CD4-positive, alpha-beta T cell treated with Interleukin-4 for 4 hours (primary cell): ENCODE measurements at regions not wholly inside any gene's neighbourhood (a gene's known extent, or its start where the extent isn't known, plus 50 kb on each side); places are given as distances from the start of the nearest gene placed in this dataset.

Source experiments
- DNase-seq: peaks from one replicate; pipeline ENCODE4 v3.0.0-alpha.2; 2020

DNA sequence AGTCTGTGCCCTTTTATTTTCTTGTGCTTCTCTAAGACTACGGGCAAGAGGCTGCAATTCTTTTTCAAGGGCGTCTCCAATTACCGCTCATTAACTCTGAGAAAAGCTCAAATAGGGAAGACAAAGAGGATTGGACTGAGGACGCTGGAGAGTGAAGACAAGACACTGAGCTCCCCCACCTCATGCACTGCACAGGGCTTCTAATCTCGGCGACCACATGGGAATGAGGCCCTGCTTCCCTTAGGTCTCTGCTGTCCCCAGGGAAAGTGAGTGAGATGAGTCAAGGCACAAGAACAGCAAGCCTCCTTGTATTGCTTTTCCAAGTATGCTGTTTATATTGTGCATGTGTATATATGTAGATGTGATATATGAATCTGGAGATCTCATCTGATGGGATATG, 392.2 kb upstream of the CFAP20DC start:
- no peak for DNase-seq

DNA sequence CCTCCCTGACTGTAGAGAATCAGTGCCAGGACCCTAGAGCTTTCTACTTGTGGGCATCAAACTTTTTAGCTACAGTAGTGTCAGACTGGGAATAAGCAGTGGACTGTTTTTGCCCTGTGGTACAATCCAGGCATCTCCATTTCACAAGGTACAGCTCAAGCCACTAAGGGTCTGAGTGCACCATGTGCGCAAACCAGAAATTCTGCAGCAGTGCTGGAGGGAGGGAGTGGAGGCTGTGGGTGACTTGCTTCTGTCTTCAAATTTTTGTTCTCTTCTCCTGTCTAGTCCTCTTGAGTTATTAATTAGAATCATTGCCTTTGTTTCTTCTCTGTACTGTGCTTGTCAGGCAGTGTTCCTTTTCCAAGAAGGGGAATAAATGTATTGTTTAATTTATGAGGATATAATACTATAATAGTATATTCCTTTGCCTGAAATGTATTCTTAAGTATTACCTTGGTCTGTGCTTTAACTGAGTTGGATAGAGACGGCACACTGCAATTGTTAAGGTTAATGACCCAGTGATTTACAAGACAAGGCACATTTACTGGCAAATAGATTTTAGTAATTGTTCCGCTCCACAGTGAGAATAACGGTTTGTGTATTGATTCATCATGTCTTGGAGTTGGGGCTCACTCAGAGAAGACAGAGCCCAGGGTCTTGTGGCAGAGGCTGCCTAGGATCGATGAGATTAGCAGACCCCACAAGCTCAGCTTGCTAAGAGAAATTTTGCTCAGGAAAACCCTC, 390.6 kb upstream of the CFAP20DC start:
- DNase-seq: no peak

DNA sequence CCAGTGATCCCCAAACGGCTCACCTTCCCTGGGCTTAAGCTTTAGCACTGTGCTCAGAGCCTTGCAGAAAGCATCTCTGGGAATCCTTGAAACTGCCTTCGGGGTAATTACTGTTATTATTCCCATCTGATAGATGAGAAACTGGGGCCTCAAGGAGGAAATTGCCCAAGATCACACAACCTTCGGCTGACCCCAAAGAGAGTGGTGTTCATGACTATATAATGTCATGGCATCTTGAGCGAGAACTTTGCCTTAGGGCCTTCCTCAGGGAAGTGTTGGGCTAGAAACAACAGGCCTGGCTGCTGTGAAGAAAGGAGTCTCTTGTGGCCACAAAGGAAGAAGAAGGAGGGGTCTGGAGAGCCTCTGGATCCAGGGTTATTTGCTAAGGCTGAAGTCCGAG, 388.7 kb upstream of the CFAP20DC start:
- DNase-seq: no peak

DNA sequence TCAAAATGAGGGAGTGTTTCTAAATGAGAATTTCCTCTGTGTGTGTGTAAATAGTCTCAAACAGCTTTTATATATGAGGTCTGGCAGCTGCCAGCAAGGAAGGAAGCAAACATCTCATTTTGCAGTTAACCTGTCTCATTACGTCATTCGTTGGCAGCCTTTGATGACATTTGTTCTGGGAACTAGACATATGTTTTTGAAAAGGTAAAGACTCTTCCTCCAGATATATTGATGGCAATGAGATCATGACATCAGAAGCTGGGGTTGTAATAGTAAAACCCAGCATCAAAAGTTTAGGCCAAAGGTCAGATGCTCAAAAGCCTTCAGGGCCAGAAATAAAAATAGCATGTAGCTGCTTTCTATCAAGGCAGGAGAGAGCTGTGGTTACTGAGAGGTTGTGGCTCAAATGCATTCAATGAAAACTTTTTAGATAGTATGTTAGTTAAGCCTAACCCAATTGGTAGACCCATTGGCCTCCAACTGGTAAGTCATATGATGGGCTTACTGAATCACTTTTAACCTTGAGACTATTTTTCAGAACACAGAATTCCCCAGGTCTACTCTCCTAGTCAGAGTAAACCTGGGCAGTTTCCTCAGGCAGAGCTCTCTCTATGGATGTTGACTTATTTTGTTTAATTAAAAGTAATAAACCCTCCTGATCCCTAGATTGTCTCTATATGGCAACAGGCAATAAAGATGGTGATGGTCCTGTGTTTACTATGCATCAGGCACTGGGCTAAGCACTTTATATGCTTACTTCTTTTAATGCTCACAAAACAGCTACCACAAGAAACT, 386.5 kb upstream of the CFAP20DC start:
- DNase-seq: no peak

DNA sequence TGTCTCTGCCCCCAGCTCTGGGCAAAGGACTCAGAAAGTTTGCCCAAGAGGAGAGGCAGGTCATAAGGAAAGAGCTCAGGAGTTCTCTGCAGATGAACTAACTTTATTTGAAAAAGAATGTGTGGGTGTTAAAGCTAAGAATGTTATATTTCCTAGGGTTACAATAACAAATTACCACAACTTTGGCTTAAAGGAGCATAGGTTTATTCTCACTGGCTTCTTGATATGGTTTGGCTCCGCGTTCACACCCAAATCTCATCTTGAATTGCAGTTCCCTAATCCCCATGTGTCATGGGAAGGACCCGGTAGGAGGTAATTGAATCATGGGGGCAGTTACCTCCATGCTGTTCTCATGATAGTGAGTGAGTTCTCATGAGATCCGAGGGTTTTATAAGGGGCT, 383.7 kb upstream of the CFAP20DC start:
- no peak for DNase-seq

DNA sequence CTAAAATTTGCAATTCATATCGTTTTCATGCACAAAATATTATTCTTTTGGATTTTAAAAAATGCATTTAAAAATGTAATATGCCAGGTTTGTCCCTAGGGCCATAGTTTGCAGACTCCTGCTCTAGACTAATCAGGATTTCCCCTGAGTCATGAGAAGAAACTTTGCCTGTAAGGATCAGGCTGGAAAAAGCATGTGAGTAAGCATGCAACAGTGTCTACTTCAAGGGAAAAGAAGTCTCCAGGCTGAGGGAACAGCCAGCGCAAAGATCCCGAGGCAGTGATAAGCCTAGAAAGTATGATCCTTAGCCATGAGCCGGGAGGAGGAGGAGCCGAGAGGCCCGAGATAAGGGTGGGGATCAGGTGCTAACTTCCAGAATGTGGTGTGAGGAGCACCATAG, 382.8 kb upstream of the CFAP20DC start:
- DNase-seq: no peak

DNA sequence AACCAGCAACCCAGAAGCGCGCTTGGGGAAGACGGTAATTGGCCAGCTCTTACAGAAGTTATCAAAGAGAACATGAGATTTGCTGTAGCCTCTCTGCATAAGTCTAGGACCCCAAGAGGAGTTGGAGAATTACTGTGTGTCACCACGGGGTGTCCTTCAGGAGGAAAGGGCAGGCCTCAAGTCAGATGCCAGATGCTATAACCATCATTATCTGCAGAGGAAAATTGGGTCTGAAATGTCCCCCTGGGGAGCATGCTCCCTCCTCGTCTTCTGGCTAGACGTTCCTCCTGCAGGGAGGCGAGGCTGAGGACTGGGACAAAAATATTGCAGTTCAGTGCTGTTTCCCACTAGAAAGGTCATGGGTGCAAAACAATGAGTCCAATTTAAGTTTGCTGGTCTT, 380.5 kb upstream of the CFAP20DC start:
- no peak for DNase-seq

DNA sequence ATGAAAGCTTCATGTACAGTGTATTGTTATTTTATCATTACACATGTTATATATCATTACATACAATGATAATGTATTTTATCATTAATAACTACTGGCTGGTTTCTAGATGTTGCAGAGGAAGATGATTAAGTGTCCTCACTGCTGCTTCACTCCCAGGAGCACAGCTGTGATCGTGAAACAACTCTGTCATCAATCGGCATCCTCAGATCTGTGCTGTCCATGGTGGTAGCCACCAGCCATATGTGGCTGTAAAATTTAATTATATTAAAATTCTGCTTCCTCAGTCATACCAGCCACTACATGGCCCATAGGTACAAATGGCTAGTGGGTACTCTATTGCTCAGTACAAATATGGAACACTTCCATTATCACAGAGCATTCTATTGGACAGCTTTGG, 379.4 kb upstream of the CFAP20DC start:
- no peak for DNase-seq

DNA sequence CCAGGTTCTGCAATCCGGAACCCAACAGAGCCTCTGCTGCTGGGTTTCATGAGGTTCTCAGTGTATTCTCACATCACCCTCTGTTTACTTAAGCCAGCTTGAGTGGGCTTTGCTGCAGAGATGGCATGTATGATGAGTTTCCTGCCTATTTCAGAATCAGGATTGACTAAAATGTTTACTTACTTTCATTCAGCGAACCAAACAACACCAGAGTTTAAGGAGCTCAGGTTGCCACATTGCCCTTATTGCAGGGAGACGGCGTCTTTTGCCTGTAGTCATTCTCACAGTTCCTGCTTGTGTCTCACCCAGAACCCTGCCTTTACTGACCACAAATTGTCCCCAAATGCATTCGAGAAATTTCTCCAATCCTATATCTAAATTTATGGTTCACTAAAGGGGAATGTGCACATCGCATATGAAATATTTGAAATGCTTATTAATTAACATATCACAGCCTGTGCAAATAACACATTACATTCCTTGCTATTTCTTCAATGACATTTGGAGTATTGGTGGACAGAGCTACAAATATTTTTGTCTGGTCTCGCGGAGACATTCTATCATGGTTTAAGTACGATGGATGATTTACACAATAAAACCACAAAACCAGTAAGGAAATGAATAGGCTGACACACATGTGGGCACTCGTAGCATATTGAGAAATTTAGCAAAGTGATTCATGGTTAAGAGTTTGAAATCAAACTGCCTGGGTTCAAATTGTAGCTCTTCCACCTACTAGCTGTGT, 377.2 kb upstream of the CFAP20DC start:
- peak; percentile 58 for DNase-seq

DNA sequence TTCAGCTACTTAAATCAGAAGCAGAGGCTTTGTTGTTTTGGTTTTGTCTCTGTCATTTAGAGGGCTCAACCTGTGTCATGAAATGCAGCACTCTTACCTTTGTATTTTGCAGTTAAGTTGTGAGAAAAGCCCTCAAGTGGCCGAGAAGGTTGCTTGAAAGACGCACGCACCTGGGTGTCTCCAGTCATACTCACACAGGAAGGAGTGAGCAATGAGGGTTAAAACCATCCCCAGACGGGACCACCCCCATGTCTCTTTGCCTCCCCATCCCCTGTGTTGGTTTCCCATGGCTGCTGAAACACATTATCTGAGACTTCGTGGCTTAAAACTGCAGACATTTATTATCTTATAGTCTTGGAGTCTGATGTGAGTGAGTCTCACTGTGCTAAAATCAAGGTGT, 376.1 kb upstream of the CFAP20DC start:
- peak; percentile 87 for DNase-seq

DNA sequence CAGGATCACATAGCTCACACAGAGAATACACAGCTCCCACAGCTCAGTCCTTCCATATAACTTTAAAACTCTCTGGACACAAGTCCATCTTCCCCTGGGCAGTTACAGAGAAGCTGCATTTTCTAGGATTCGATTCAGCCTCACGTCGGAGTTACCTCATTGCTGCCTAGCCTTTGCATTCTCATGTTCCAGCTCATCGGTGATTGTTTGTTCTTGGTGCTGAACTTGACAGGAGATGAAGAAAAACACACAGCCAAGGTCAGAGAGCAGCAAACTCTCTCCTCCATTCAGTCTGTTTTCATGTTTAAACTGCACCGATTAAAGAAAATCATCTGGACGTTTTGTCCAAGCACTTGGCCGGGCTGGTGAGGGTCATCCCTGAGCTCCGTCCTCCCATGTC, 375.5 kb upstream of the CFAP20DC start:
- DNase-seq: no peak

DNA sequence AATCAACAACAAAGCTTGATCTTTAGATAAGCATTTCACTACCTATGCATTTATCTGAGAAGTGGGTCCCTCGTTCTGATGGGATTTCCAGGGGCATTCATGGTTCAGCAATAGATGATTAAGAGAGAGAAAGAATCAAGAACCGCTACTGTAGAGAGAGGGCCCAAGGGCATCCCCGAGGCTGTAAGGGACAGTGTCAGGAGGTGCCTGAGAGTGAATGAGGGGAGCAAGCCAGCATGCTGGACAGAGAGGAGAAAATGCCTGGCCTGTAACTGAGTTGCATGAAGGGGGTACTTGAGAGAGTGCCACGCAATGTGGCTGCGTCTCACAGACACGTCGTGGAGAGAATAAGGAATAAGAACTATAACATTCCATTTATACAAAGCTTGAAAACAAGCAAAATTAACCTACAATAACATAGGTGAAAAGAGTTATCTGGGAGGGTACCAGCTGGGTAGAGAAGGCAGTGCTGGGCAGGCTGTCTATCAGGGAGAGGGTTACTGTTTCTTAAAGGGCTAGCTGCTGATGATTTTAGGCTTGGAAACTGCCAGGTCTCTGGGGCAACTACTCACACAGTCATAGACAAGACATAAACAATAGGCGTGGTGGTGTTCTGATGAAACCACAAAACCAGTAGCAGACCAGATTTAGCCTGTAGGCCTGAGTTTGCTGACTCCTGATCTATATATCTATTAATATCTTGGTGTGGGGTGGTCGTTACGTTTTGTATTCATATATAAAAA, 374.6 kb upstream of the CFAP20DC start:
- DNase-seq: peak; percentile 86

DNA sequence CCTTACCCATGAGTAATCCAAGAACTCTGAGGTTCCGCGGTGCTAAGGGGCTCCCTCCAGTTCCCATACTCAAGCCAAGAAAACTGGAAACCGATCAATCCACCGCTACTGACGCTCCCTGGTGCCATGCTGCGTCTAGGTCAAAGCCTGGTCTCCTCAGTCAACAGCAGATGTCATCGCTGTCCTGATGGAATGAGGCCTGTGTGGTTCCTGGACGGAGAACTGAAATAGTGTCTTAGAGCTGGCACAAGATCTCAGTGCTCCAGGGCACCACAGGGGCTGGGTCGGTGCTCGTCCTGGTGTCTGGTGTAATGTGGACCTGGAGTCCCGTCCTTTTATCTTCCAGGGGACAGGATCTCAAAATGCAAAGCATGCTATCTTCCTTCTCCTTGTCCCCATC, 373.9 kb upstream of the CFAP20DC start:
- DNase-seq: no peak

DNA sequence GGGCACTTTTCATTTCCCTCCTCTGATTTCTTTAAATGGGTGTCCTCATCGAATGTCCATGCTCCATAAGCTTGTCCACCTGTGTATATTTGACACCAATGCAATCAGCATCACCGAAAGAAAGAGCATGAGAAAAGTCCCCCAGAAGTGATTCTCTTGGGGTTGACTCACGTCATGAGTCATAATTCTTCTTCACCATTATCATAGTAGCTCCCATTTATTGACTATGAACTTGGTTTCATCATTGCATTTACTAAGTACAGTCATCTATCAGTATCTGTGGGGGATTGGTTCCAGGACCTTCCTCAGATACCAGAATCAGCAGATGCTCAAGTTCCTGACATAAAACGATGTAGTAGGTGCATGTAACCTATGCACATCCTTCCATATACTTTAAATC, 372.5 kb upstream of the CFAP20DC start:
- DNase-seq: peak; percentile 34

DNA sequence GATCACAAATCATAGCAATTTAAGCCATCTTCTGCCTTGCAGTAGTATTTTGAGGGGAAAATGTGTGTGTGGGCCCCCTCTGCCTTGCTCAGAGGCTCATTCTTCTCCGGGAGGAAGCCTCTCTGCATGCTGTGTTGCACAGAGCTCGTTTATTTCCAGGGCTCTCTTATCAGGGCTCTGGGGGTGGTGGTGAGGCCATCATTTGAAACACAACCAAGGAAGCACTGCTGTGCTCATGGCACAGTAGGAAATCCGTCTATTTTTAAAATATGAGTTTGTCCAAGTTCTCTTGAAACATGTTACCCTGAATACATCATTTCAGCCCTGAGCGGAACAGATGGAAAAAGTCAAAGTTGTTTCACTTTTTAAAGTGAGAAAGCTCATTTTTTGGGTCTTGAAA, 369.0 kb upstream of the CFAP20DC start:
- DNase-seq: no peak

DNA sequence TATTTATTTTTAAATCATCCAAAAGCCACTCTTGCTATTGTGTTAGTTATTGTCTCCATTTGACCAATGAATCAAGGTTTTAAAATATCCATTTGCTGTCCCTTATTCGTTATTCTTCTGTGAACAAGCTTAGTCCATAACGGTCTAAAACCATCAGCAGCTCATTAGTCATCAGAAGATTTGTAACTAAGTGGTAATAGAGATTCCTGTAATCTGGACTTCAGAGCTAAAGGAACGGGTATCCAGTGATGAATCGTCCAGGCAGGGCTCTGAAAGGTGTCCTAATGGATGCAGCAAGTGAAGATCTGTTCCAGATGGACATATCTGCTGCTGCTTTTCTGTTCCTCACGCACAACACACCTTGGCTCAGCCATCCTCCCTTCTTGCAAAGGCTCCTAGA, 362.7 kb upstream of the CFAP20DC start:
- DNase-seq: no peak

DNA sequence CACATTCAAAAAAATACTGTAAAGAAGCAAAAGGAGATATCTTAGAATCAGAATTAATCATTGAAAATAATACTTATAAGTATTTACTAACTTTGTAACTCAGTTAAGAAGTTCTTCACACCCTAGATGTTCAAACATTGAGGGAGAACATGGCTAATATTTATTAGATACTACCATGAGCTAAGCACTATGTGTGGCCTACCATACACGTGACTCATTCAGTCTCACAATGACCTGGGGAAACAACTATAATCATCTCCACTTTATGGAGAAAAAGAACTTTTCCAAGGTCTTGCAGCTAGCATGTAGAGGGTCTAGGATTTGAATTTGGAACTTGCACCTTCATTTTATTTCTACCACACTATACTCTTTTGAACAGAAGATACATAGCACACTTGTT, 361.9 kb upstream of the CFAP20DC start:
- DNase-seq: no peak

DNA sequence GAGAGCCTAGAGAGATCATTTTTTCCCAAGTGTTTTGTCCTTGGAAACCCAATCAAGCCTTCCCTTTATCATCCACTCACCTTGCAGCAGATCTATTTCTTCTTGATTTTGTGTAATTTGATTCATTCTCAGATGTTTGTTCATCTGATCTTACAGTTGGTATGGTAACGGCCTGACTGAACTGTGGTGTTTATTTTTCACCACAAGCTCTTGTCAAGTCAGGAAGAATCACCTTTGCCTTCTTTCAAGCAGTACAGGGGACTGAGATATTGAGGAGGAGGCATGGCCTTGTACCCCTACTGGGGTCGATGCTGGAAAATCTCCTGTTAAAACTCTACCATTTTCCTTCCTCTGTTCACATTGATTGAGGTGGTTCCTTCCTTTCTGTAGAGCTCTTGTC, 361.4 kb upstream of the CFAP20DC start:
- DNase-seq: no peak

DNA sequence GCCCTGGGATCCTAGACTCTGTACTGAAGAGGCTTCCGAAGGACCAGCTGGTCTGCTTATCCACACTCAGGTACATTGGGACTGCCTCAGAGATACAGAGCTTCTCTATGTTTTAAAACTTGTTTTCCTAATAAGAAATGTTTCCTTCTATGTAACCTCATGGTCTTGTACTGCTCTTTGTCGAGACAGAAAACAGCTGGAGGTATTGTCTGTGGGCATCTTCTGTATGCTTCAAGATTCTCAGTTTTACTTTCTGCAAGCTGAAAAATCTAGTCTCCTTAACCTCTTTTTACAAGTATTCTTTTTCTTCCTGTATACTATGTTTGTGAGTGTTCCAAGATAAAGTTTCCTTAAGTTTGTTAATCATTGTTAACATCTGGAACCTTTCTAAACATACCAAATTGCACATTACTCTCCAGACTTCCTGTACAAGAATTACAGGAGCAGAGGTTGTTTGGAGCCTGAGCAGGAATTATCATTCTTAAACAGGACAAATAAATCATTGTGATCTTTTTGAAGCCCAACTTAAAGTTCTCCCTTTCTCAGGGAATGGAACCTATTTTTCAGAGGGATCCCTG, 358.3 kb upstream of the CFAP20DC start:
- DNase-seq: no peak

DNA sequence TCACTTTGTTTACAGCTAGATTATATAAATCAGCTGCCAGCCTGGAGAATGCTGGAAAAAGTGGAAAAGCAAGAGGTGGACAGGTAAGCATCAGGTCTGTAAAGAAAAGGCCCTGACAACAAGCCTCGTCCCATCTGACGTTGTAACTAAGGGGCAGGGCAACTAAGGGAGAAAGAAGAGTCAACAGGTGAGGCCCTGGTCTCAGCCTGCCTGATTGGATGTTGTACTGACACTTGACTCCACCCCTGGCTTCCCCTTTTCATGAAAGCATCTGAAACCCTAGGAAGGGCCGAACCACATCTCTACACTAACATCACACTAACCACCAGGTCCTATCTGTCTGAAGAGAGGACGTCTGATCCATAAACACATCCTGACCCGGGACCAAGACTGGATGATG, 357.6 kb upstream of the CFAP20DC start:
- no peak for DNase-seq

DNA sequence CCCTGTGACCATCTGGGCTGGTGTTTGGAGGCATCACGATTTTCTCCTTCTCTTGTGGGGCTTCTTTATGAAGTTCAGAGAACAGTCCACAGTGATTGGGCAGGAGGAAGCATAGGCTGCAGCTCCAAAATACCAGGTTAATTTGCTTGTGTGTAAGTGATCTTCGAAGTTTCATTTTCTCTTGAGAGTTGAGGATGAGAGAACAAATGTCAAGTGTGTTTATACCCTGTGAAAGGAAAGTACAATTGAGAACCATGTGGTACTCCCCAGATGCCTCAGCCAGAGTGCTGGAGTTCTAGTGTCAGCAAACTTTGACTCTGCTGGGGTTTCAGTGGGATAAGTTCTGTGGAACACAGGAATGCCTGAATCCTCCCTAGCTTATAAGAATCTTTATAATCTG, 357.1 kb upstream of the CFAP20DC start:
- DNase-seq: no peak

DNA sequence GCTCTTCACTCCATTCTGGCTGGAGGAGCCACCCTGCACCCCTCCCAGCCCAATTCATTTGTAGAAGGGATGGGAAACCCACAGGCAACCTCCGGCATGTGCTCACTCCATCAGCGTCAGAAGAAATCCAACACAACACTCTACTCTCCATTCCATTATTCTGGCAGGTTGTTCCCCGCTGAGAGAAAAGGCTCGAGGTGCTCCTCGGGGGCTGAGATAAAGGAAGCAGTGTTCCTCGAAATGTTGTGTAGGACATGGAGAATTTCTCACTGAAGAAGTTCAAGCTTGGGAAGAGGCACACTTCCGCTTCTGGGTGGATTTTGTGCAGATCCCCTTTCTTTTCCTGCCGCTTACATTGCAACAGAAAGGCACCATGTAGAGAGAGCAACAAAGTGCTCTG, 355.0 kb upstream of the CFAP20DC start:
- DNase-seq: no peak

DNA sequence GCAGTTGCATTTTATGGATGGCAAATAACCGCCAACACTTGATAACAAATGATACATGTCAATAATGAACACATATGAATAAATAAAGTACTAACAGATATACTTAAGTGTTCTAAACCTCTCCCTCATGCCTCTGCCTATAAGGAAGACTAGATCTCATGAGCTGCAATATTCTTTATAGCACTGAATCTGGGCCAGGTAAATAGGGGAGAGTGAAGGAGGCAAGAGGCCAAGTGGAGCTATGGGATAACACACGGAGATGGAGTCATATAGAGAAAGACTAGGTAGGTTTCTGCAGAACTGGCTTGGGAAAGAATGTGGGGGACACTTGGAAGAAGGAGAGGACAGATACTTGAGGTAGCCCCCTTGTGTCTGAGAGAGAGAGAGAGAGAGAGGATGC, 354.2 kb upstream of the CFAP20DC start:
- no peak for DNase-seq
